ENCODE measurements at regions not wholly inside any gene's neighbourhood (a gene's known extent, or its start where the extent isn't known, plus 50 kb on each side); places are given as distances from the start of the nearest gene placed in this dataset.

DNA sequence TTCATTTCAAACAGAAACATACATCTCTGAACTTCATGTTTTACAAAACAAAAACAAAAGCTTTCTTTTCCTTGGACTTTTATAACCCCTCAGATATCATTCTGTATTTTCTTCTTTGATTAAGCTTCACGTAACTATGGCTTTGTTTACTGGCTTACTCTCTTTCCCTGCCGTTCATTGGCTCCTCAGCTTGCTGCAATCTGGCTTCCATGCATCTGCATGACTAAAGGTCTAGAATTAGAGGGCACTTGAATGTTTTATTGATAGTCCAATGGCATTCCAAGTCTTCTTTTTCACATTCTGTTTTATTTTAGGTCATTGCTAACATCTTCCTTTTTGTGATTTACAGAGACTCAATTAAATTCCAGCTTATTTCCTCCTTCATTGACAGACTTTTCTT lies 487.6 kb downstream of the GRXCR1 start:
- TF ChIP-seq, protein P1, sequence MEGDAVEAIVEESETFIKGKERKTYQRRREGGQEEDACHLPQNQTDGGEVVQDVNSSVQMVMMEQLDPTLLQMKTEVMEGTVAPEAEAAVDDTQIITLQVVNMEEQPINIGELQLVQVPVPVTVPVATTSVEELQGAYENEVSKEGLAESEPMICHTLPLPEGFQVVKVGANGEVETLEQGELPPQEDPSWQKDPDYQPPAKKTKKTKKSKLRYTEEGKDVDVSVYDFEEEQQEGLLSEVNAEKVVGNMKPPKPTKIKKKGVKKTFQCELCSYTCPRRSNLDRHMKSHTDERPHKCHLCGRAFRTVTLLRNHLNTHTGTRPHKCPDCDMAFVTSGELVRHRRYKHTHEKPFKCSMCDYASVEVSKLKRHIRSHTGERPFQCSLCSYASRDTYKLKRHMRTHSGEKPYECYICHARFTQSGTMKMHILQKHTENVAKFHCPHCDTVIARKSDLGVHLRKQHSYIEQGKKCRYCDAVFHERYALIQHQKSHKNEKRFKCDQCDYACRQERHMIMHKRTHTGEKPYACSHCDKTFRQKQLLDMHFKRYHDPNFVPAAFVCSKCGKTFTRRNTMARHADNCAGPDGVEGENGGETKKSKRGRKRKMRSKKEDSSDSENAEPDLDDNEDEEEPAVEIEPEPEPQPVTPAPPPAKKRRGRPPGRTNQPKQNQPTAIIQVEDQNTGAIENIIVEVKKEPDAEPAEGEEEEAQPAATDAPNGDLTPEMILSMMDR (conservative IDR thresholded peaks at IDR 0.05; ENCODE audit: low read depth in 2 of 2), result no peak
- TF ChIP-seq EZH2phosphoT487 (IDR thresholded peaks at IDR 0.05; ENCODE audit: unreplicated experiment) (no peak), CREB1 (CRISPR knock-in tag; IDR thresholded peaks at IDR 0.05; ENCODE audit: low read depth) (no peak), POLR2AphosphoS5 (IDR thresholded peaks at IDR 0.05; ENCODE audit: low read depth) (no peak), EZH2 (IDR thresholded peaks at IDR 0.05; ENCODE audit: low read depth, unreplicated experiment) (no peak), JUNB (IDR thresholded peaks at IDR 0.05; ENCODE audit: unreplicated experiment) (no peak), ZNF114 (CRISPR knock-in tag; IDR thresholded peaks at IDR 0.05) (no peak)
- TF ChIP-seq, protein P2, sequence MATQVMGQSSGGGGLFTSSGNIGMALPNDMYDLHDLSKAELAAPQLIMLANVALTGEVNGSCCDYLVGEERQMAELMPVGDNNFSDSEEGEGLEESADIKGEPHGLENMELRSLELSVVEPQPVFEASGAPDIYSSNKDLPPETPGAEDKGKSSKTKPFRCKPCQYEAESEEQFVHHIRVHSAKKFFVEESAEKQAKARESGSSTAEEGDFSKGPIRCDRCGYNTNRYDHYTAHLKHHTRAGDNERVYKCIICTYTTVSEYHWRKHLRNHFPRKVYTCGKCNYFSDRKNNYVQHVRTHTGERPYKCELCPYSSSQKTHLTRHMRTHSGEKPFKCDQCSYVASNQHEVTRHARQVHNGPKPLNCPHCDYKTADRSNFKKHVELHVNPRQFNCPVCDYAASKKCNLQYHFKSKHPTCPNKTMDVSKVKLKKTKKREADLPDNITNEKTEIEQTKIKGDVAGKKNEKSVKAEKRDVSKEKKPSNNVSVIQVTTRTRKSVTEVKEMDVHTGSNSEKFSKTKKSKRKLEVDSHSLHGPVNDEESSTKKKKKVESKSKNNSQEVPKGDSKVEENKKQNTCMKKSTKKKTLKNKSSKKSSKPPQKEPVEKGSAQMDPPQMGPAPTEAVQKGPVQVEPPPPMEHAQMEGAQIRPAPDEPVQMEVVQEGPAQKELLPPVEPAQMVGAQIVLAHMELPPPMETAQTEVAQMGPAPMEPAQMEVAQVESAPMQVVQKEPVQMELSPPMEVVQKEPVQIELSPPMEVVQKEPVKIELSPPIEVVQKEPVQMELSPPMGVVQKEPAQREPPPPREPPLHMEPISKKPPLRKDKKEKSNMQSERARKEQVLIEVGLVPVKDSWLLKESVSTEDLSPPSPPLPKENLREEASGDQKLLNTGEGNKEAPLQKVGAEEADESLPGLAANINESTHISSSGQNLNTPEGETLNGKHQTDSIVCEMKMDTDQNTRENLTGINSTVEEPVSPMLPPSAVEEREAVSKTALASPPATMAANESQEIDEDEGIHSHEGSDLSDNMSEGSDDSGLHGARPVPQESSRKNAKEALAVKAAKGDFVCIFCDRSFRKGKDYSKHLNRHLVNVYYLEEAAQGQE (IDR thresholded peaks at IDR 0.05; ENCODE audit: unreplicated experiment), result no peak

Measured in GM23338 (cell line).